Endothelial cell of umbilical vein (primary cell): ENCODE measurements at regions not wholly inside any gene's neighbourhood (a gene's known extent, or its start where the extent isn't known, plus 50 kb on each side); places are given as distances from the start of the nearest gene placed in this dataset.
"Not testable (repeated sequence)": the region's sequence is repeated elsewhere in the genome, so short reads cannot be mapped to it uniquely, and the experiment has no call there.

ENCODE experiments used
- BruUV-seq: library from RNA; stranded (reverse); fragments of 400-500 nt; replicated peaks from 2 replicates; lab custom pipeline; 2021; lab: Mats Ljungman, UMichigan
- CTCF ChIA-PET: fragments of 300-600, 350-600 bp; sonication (Branson Sonifier 250); formaldehyde crosslinking; loops from one replicate; lab custom pipeline; 2021; ENCODE audit warnings: antibody characterized with exemption, inconsistent platforms; lab: Charles Lee
- POLR2A ChIA-PET: fragments of 300-600, 350-600 bp; sonication (Branson Sonifier 250); formaldehyde crosslinking; loops from one replicate; lab custom pipeline; 2021; ENCODE audit warnings: antibody characterized with exemption, inconsistent platforms; lab: Charles Lee
- DNase-seq: peaks from one replicate; pipeline ENCODE4 v3.0.0-alpha.2; 2011; ENCODE audit warnings: low read depth, low spot score
- FAIRE-seq: peaks from 2 replicates; lab custom pipeline; 2011; peaks lifted over from hg19 to GRCh38; lab: Jason Lieb, UNC
- H2AFZ ChIP-seq: 2 replicates; pipeline ENCODE4 v1.6.0; 2012; ENCODE audit warnings: low read depth, low read length, control low read depth, inconsistent platforms
- H3K27ac ChIP-seq: 2 replicates; pipeline ENCODE4 v1.5.1; 2011; ENCODE audit warnings: low read depth, mild to moderate bottlenecking, control low read depth, low read length, moderate library complexity; ENCODE audit not compliant: insufficient read depth
- H3K27me3 ChIP-seq, 2 experiments: 2 replicates each; pipeline versions ENCODE4 v1.6.0 to v1.6.1; 2011; ENCODE audit warnings: low read length in 2 of 2, mixed read lengths in 1 of 2; ENCODE audit not compliant: control insufficient read depth in 2 of 2, insufficient read depth in 2 of 2
- H3K36me3 ChIP-seq, 2 experiments: 2 replicates in 1 of 2; 3 replicates in 1 of 2; pipeline ENCODE4 v1.5.1; 2011; ENCODE audit warnings: low read length in 2 of 2, mild to moderate bottlenecking in 1 of 2, moderate library complexity in 1 of 2; ENCODE audit not compliant: control insufficient read depth in 2 of 2, insufficient read depth in 2 of 2; ENCODE audit errors: extremely low read depth in 1 of 2
- H3K4me1 ChIP-seq: 3 replicates; pipeline ENCODE4 v1.5.1; 2011; ENCODE audit warnings: mild to moderate bottlenecking, low read length; ENCODE audit not compliant: control insufficient read depth, insufficient read depth; ENCODE audit errors: extremely low read depth
- H3K4me2 ChIP-seq: 2 replicates; pipeline ENCODE4 v1.6.1; 2011; ENCODE audit warnings: low read length, control low read depth, mixed read lengths; ENCODE audit not compliant: insufficient read depth
- H3K4me3 ChIP-seq, 3 experiments: fragments of 200-600 bp in 1 of 3; sonication (generic), shearing (Covaris generic) in 1 of 3; replicated peaks in 1 of 3; 2 replicates each; pipeline ENCODE4 v1.5.1; 2011 to 2016; ENCODE audit warnings: control low read depth in 3 of 3, low read length in 3 of 3, mild to moderate bottlenecking in 2 of 3, inconsistent platforms in 1 of 3, low read depth in 1 of 3, moderate library complexity in 1 of 3; ENCODE audit not compliant: insufficient read depth in 1 of 3
- H3K79me2 ChIP-seq: 2 replicates; pipeline ENCODE4 v1.6.0; 2012; ENCODE audit warnings: low read length, inconsistent platforms; ENCODE audit not compliant: control insufficient read depth, insufficient read depth
- H3K9ac ChIP-seq: replicated peaks from 2 replicates; pipeline ENCODE3; 2011; ENCODE audit warnings: low read length, control low read depth; ENCODE audit not compliant: insufficient read depth; ENCODE audit errors: extremely low read depth
- H3K9me1 ChIP-seq: replicated peaks from 3 replicates; pipeline ENCODE4 v1.6.0; 2011; ENCODE audit warnings: mild to moderate bottlenecking, low read length; ENCODE audit not compliant: control insufficient read depth, insufficient read depth; ENCODE audit errors: extremely low read depth
- H3K9me3 ChIP-seq: replicated peaks from 2 replicates; pipeline ENCODE4 v1.5.1; 2012; ENCODE audit warnings: low read length, inconsistent platforms; ENCODE audit not compliant: control insufficient read depth, insufficient read depth
- H4K20me1 ChIP-seq: replicated peaks from 2 replicates; pipeline ENCODE3; 2011; ENCODE audit warnings: mild to moderate bottlenecking, low read length; ENCODE audit not compliant: control insufficient read depth, insufficient read depth; ENCODE audit errors: extremely low read depth
- dilution Hi-C: fragments of 300-500 bp; cut with MboI; formaldehyde crosslinking; loops from one replicate; pipeline ENCODE4 v1.15.0; 2019; ENCODE audit warnings: low sequenced_read_pairs; ENCODE audit not compliant: extremely low pct_ligation_motif_present
- intact Hi-C: fragments of 100-400 bp; cut with micrococcal nuclease; formaldehyde crosslinking; loops from one replicate; pipeline ENCODE4 v1.10.0; 2022

DNA sequence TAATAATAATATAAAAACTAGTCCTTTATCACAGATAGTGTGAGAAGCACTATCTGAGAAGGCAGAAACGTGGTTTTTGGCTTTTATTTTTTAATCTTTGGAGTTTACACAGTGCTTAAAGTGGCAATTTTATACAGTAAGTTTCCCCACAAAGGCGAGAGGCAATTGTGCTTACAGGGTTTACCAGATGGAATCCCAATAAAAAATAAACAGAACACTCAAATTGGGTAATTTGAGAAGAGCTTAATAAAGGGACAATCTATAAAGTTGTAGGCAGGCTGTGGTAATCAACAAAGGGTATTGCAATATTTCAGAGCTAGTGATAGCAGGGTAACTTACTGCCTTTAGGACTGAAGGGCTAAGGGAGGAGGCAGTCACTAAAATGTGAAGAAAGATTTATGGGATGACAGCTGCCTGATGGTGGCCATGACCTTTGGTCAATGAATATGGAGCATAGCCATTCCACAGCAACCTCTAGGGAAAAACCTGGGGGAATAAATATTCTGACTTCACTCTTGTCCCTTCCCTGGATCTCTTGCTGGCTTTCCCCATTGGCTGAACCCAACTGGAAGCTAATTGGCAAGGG, 108.9 kb upstream of the GPR39 start:
- H3K4me3 ChIP-seq, H3K9me3 ChIP-seq, H3K79me2 ChIP-seq, H3K27ac ChIP-seq, H3K27me3 ChIP-seq, CTCF ChIA-PET, H2AFZ ChIP-seq, intact Hi-C loops, H4K20me1 ChIP-seq, DNase-seq, BruUV-seq, H3K36me3 ChIP-seq, POLR2A ChIA-PET, H3K4me2 ChIP-seq, H3K9ac ChIP-seq, H3K9me1 ChIP-seq, H3K4me1 ChIP-seq, dilution Hi-C loops, FAIRE-seq: not testable (repeated sequence)

- POLR2A ChIA-PET, H3K9me1 ChIP-seq, H3K4me1 ChIP-seq, BruUV-seq, H3K27me3 ChIP-seq, DNase-seq, H3K4me2 ChIP-seq, H3K9me3 ChIP-seq, H2AFZ ChIP-seq, H3K79me2 ChIP-seq, intact Hi-C loops, CTCF ChIA-PET, FAIRE-seq, H3K27ac ChIP-seq, H4K20me1 ChIP-seq, H3K36me3 ChIP-seq, H3K9ac ChIP-seq, dilution Hi-C loops, H3K4me3 ChIP-seq: not testable (repeated sequence)
These were observed 107.4 kb upstream of the GPR39 start for GRCh38 chr2:132309203-132309602.

DNA sequence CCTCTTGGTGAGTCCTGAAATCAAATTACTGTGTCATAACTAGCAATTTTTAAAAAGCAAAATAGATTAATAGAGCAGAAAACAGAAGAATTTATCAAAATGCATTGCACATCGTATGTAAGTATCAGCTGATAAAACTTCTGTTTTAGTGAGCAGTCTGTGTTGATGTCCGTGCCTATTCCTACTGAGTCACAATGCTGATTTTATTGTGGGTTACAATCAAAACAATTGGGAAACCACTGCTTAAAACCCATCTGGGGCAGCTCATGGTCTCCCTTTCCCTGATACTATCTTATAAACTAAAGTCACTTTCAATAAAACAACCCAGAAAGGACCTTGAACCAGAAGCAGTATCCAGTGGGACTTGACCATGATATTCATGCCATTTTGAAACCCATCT, 101.1 kb upstream of the GPR39 start:
- H3K27ac ChIP-seq, H3K4me1 ChIP-seq, H3K9me3 ChIP-seq, CTCF ChIA-PET, H3K36me3 ChIP-seq, H3K4me2 ChIP-seq, H4K20me1 ChIP-seq, H3K9ac ChIP-seq, intact Hi-C loops, H3K9me1 ChIP-seq, H2AFZ ChIP-seq, H3K27me3 ChIP-seq, dilution Hi-C loops, DNase-seq, POLR2A ChIA-PET, BruUV-seq, H3K4me3 ChIP-seq, H3K79me2 ChIP-seq, FAIRE-seq: not testable (repeated sequence)

GRCh38 chr2:132317026-132317680, 99.5 kb upstream of the GPR39 start:
- CTCF ChIA-PET, H3K79me2 ChIP-seq: not testable (repeated sequence)

More at GRCh38 chr2:132317026-132317680, 99.5 kb upstream of the GPR39 start:
- H3K9me3 ChIP-seq, H3K27me3 ChIP-seq, H3K36me3 ChIP-seq, H3K4me3 ChIP-seq, BruUV-seq, H2AFZ ChIP-seq, FAIRE-seq, H4K20me1 ChIP-seq, dilution Hi-C loops, DNase-seq, H3K4me1 ChIP-seq, H3K9me1 ChIP-seq, intact Hi-C loops, H3K27ac ChIP-seq, H3K4me2 ChIP-seq, H3K9ac ChIP-seq, POLR2A ChIA-PET: not testable (repeated sequence)
